NB4 (cell line): ENCODE measurements at regions not wholly inside any gene's neighbourhood (a gene's known extent, or its start where the extent isn't known, plus 50 kb on each side); places are given as distances from the start of the nearest gene placed in this dataset.

Source experiments
- CTCF ChIP-seq: IDR thresholded peaks from one replicate; pipeline ENCODE4 v1.5.1; 2012; ENCODE audit warnings: low read depth, low read length
- POLR2A ChIP-seq: IDR thresholded peaks from 2 replicates; pipeline ENCODE4 v1.6.1; 2011; ENCODE audit warnings: mild to moderate bottlenecking; ENCODE audit not compliant: insufficient read length; ENCODE audit errors: extremely low read depth

GRCh38 chr18:51401912-51402311 is 204.4 kb upstream of the MEX3C start:
- TF ChIP-seq CTCF (no peak), POLR2A (no peak)
